Cardiac muscle cell (in vitro differentiated cells and primary cell): ENCODE measurements at regions not wholly inside any gene's neighbourhood (a gene's known extent, or its start where the extent isn't known, plus 50 kb on each side); places are given as distances from the start of the nearest gene placed in this dataset.

Experiments
- DNase-seq, 2 donors: peaks; one replicate each; pipeline versions ENCODE4 v3.0.0 to v3.0.0-alpha.2; 2010 to 2017; ENCODE audit warnings: low read depth in 1 of 2, low spot score in 1 of 2
- H3K27ac ChIP-seq: fragments of 200-600 bp; sonication (generic); 2 replicates; pipeline ENCODE4 v1.5.1; 2016
- H3K27me3 ChIP-seq: fragments of 200-600 bp; sonication (generic); 2 replicates; pipeline ENCODE4 v1.6.0; 2016; ENCODE audit warnings: control low read depth
- H3K36me3 ChIP-seq: fragments of 200-600 bp; sonication (generic); 2 replicates; pipeline ENCODE4 v1.5.1; 2016; ENCODE audit warnings: control low read depth
- H3K4me1 ChIP-seq: fragments of 200-600 bp; sonication (generic); 2 replicates; pipeline ENCODE4 v1.8.1; 2017; ENCODE audit warnings: low read depth, mild to moderate bottlenecking, mixed run types
- H3K4me3 ChIP-seq: fragments of 200-600 bp; sonication (generic); 2 replicates; pipeline ENCODE4 v1.5.1; 2016; ENCODE audit warnings: mild to moderate bottlenecking
- H3K9me3 ChIP-seq: fragments of 200-600 bp; sonication (generic); 2 replicates; pipeline ENCODE4 v1.5.1; 2017; ENCODE audit warnings: low read depth, mild to moderate bottlenecking, control low read depth
- CTCF ChIP-seq: IDR thresholded peaks from 2 replicates; pipeline ENCODE4 v1.5.1; 2012; ENCODE audit warnings: low read depth, mild to moderate bottlenecking, low read length

- TF ChIP-seq CTCF = no peak
- no peak overlapping the region for H3K27ac ChIP-seq
- H3K36me3 ChIP-seq = no peaks in the 10 kb centered on the region
- H3K27me3 ChIP-seq = no peaks in the 10 kb centered on the region
- no peak for DNase-seq
- no peak overlapping the region for H3K4me3 ChIP-seq
- H3K4me1 ChIP-seq = no peaks in the 10 kb centered on the region
- H3K9me3 ChIP-seq = no peaks in the 10 kb centered on the region
Measured at GRCh38 chr6:76840041-76840745, 623.1 kb downstream of the HTR1B start.

GRCh38 chr6:76839505-76839904 is 623.8 kb downstream of the HTR1B start:
- no peak for TF ChIP-seq CTCF
- Histone ChIP-seq H3K36me3 (no peaks in the 10 kb centered on the region), H3K4me3 (no peak overlapping the region), H3K27me3 (no peaks in the 10 kb centered on the region), H3K9me3 (no peaks in the 10 kb centered on the region), H3K27ac (no peak overlapping the region), H3K4me1 (no peaks in the 10 kb centered on the region)
- no peak for DNase-seq

- no peak for DNase-seq
- Histone ChIP-seq H3K27ac (no peak overlapping the region), H3K4me3 (no peak overlapping the region), H3K4me1 (no peaks in the 10 kb centered on the region), H3K9me3 (no peaks in the 10 kb centered on the region), H3K36me3 (no peaks in the 10 kb centered on the region), H3K27me3 (no peaks in the 10 kb centered on the region)
- no peak for TF ChIP-seq CTCF
Measured at GRCh38 chr6:76837564-76837963, 625.7 kb downstream of the HTR1B start.

- no peak for TF ChIP-seq CTCF
- no peaks in the 10 kb centered on the region for H3K27me3 ChIP-seq
- no peaks in the 10 kb centered on the region for H3K9me3 ChIP-seq
- no peaks in the 10 kb centered on the region for H3K4me1 ChIP-seq
- H3K4me3 ChIP-seq = no peak overlapping the region
- no peak for DNase-seq
- no peak overlapping the region for H3K27ac ChIP-seq
- H3K36me3 ChIP-seq = no peaks in the 10 kb centered on the region
Measured at GRCh38 chr6:76835695-76836094, 627.6 kb downstream of the HTR1B start.

GRCh38 chr6:76835293-76835692 is 628.0 kb downstream of the HTR1B start:
- DNase-seq = no peak
- Histone ChIP-seq H3K27me3 (no peaks in the 10 kb centered on the region), H3K9me3 (no peaks in the 10 kb centered on the region), H3K27ac (no peak overlapping the region), H3K4me3 (no peak overlapping the region), H3K4me1 (no peaks in the 10 kb centered on the region), H3K36me3 (no peaks in the 10 kb centered on the region)
- no peak for TF ChIP-seq CTCF
